HG03196 (cell line): ENCODE measurements at regions not wholly inside any gene's neighbourhood (a gene's known extent, or its start where the extent isn't known, plus 50 kb on each side); places are given as distances from the start of the nearest gene placed in this dataset.

Experiments used
- ATAC-seq: cut with Tn5 transposase; IDR thresholded peaks from one replicate; pipeline ENCODE4 v1.9.1; 2021; ENCODE audit not compliant: unreplicated experiment

GRCh38 chr16:66150698-66151482 is 215.6 kb upstream of the CDH5 start:
- no peak for ATAC-seq

- ATAC-seq = no peak
Observed at GRCh38 chr16:66147291-66147690, 219.2 kb upstream of the CDH5 start.

- ATAC-seq = no peak
Observed at GRCh38 chr16:66146798-66147197, 219.7 kb upstream of the CDH5 start.

GRCh38 chr16:66144641-66145040 is 221.8 kb upstream of the CDH5 start:
- ATAC-seq = no peak

- ATAC-seq = no peak
Observed at GRCh38 chr16:66143415-66143814, 223.1 kb upstream of the CDH5 start.

GRCh38 chr16:66141885-66142284 is 224.6 kb upstream of the CDH5 start:
- ATAC-seq = no peak

GRCh38 chr16:66137853-66138252 is 228.6 kb upstream of the CDH5 start:
- ATAC-seq = no peak

GRCh38 chr16:66136841-66137240 is 229.7 kb upstream of the CDH5 start:
- ATAC-seq = no peak

- no peak for ATAC-seq
Observed at GRCh38 chr16:66135838-66136237, 230.7 kb upstream of the CDH5 start.

- no peak for ATAC-seq
Observed at GRCh38 chr16:66135421-66135831, 231.1 kb upstream of the CDH5 start.

- no peak for ATAC-seq
Observed at GRCh38 chr16:66134875-66135274, 231.6 kb upstream of the CDH5 start.

GRCh38 chr16:66133643-66134338 is 232.7 kb upstream of the CDH5 start:
- ATAC-seq = no peak

- ATAC-seq = no peak
Observed at GRCh38 chr16:66131895-66132294, 234.6 kb upstream of the CDH5 start.

- no peak for ATAC-seq
Observed at GRCh38 chr16:66131156-66131807, 235.2 kb upstream of the CDH5 start.

- no peak for ATAC-seq
Observed at GRCh38 chr16:66130296-66130905, 236.1 kb upstream of the CDH5 start.

GRCh38 chr16:66129196-66129595 is 237.3 kb upstream of the CDH5 start:
- ATAC-seq = no peak

GRCh38 chr16:66128371-66128770 is 238.1 kb upstream of the CDH5 start:
- no peak for ATAC-seq

- no peak for ATAC-seq
Observed at GRCh38 chr16:66127459-66128370, 238.8 kb upstream of the CDH5 start.

GRCh38 chr16:66121466-66121865 is 245.0 kb upstream of the CDH5 start:
- no peak for ATAC-seq

- no peak for ATAC-seq
Observed at GRCh38 chr16:66120656-66121055, 245.8 kb upstream of the CDH5 start.
